ENCODE measurements at regions not wholly inside any gene's neighbourhood (a gene's known extent, or its start where the extent isn't known, plus 50 kb on each side); places are given as distances from the start of the nearest gene placed in this dataset.

DNA sequence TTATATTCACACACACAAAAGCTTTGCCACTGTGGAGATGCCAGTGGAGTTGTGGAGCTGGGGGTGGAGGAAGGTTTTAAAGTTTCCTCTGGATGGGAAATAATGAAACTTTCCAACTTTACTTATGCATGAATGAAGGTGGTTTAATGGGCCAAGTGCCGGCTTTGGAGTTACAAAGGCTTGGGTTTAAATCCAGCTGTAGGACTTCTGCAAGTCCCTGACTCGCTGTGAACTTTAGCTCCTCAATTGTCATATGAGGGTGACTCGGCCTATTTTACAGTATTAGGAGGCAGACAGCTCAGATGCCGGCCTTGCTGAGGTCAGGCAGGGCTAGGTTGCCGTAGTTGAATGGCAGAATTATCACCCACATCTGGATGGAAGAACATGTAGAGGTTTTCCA, 415.8 kb upstream of the TRIB2 start:
- no peaks in the 10 kb centered on the region for H3K9me3 ChIP-seq (ENCODE audit: low read depth, low read length)
- no peak overlapping the region for H3K4me3 ChIP-seq (ENCODE audit: insufficient read depth, low read length)
- no peak overlapping the region for H2AFZ ChIP-seq (ENCODE audit: low read length)
- DNase-seq (ENCODE audit: insufficient read length, low spot score, missing footprints) = no peak
- H3K4me1 ChIP-seq (ENCODE audit: insufficient read depth, low read length) = peaks cover 23% of the 10 kb centered on the region
- H4K20me1 ChIP-seq (ENCODE audit: insufficient read depth, low read length) = no peaks in the 10 kb centered on the region
- TF ChIP-seq CTCF (IDR thresholded peaks at IDR 0.05; ENCODE audit: extremely low read depth, low read depth, low read length) = no peak
- H3K27me3 ChIP-seq (ENCODE audit: insufficient read depth, low read length) = no peaks in the 10 kb centered on the region
- no peak overlapping the region for H3K27ac ChIP-seq (ENCODE audit: low read depth, low read length)
- H3K36me3 ChIP-seq (ENCODE audit: insufficient read depth, low read length) = no peaks in the 10 kb centered on the region
- H3K4me2 ChIP-seq (ENCODE audit: insufficient read depth, low read length) = no peak overlapping the region
- H3K79me2 ChIP-seq (ENCODE audit: insufficient read depth, low read length) = no peaks in the 10 kb centered on the region

GRCh38 chr2:12302140-12302539, 414.6 kb upstream of the TRIB2 start:
- Histone ChIP-seq H3K9me3 (ENCODE audit: low read depth, low read length) (no peaks in the 10 kb centered on the region), H3K79me2 (ENCODE audit: insufficient read depth, low read length) (no peaks in the 10 kb centered on the region), H4K20me1 (ENCODE audit: insufficient read depth, low read length) (no peaks in the 10 kb centered on the region), H3K4me2 (ENCODE audit: insufficient read depth, low read length) (no peak overlapping the region), H3K4me1 (ENCODE audit: insufficient read depth, low read length) (peaks cover 23% of the 10 kb centered on the region), H3K27me3 (ENCODE audit: insufficient read depth, low read length) (no peaks in the 10 kb centered on the region), H3K4me3 (ENCODE audit: insufficient read depth, low read length) (no peak overlapping the region), H3K27ac (ENCODE audit: low read depth, low read length) (no peak overlapping the region), H3K36me3 (ENCODE audit: insufficient read depth, low read length) (no peaks in the 10 kb centered on the region), H2AFZ (ENCODE audit: low read length) (no peak overlapping the region)
- TF ChIP-seq CTCF (IDR thresholded peaks at IDR 0.05; ENCODE audit: extremely low read depth, low read depth, low read length) = no peak
- DNase-seq (ENCODE audit: insufficient read length, low spot score, missing footprints) = no peak

- H3K4me3 ChIP-seq (ENCODE audit: insufficient read depth, low read length) = no peak overlapping the region
These were observed 414.0 kb upstream of the TRIB2 start for GRCh38 chr2:12302691-12303090.

More at GRCh38 chr2:12302691-12303090, 414.0 kb upstream of the TRIB2 start:
- no peaks in the 10 kb centered on the region for H3K9me3 ChIP-seq (ENCODE audit: low read depth, low read length)
- H3K79me2 ChIP-seq (ENCODE audit: insufficient read depth, low read length) = no peaks in the 10 kb centered on the region
- H3K27me3 ChIP-seq (ENCODE audit: insufficient read depth, low read length) = no peaks in the 10 kb centered on the region
- no peaks in the 10 kb centered on the region for H3K36me3 ChIP-seq (ENCODE audit: insufficient read depth, low read length)
- no peaks in the 10 kb centered on the region for H4K20me1 ChIP-seq (ENCODE audit: insufficient read depth, low read length)
- H3K27ac ChIP-seq (ENCODE audit: low read depth, low read length) = no peak overlapping the region
- peaks cover 23% of the 10 kb centered on the region for H3K4me1 ChIP-seq (ENCODE audit: insufficient read depth, low read length)
- no peak for DNase-seq (ENCODE audit: insufficient read length, low spot score, missing footprints)
- H3K4me2 ChIP-seq (ENCODE audit: insufficient read depth, low read length) = peak overlapping the region; percentile 64
- no peak overlapping the region for H2AFZ ChIP-seq (ENCODE audit: low read length)
- no peak for TF ChIP-seq CTCF (IDR thresholded peaks at IDR 0.05; ENCODE audit: extremely low read depth, low read depth, low read length)
